HG03025 (cell line): ENCODE measurements at regions not wholly inside any gene's neighbourhood (a gene's known extent, or its start where the extent isn't known, plus 50 kb on each side); places are given as distances from the start of the nearest gene placed in this dataset.

ENCODE experiments used
- ATAC-seq: cut with Tn5 transposase; IDR thresholded peaks from one replicate; pipeline ENCODE4 v1.9.1; 2021; ENCODE audit warnings: mild to moderate bottlenecking, moderate library complexity; ENCODE audit not compliant: unreplicated experiment, low FRiP score

- ATAC-seq, result no peak
Measured at GRCh38 chr7:25619963-25620799, 391.9 kb upstream of the NPVF start.

GRCh38 chr7:25621993-25622392, 393.7 kb upstream of the NPVF start:
- ATAC-seq, result no peak

- ATAC-seq, result no peak
Measured at GRCh38 chr7:25622695-25623094, 394.4 kb upstream of the NPVF start.

GRCh38 chr7:25624051-25624450, 395.8 kb upstream of the NPVF start:
- no peak for ATAC-seq

GRCh38 chr7:25624833-25625232, 396.5 kb upstream of the NPVF start:
- no peak for ATAC-seq

- no peak for ATAC-seq
Measured at GRCh38 chr7:25625306-25625992, 397.2 kb upstream of the NPVF start.

GRCh38 chr7:25626451-25627131, 398.3 kb upstream of the NPVF start:
- ATAC-seq, result no peak

- no peak for ATAC-seq
Measured at GRCh38 chr7:25628446-25628845, 400.2 kb upstream of the NPVF start.

GRCh38 chr7:25632616-25633015, 404.3 kb upstream of the NPVF start:
- no peak for ATAC-seq

- ATAC-seq, result no peak
Measured at GRCh38 chr7:25633426-25634036, 405.2 kb upstream of the NPVF start.

GRCh38 chr7:25636168-25636567, 407.9 kb upstream of the NPVF start:
- no peak for ATAC-seq

GRCh38 chr7:25636871-25637283, 408.6 kb upstream of the NPVF start:
- ATAC-seq, result no peak

- ATAC-seq, result no peak
Measured at GRCh38 chr7:25638068-25638467, 409.8 kb upstream of the NPVF start.

GRCh38 chr7:25638590-25639244, 410.4 kb upstream of the NPVF start:
- ATAC-seq, result no peak

GRCh38 chr7:25642849-25643248, 414.6 kb upstream of the NPVF start:
- ATAC-seq, result no peak

- ATAC-seq, result no peak
Measured at GRCh38 chr7:25643286-25643685, 415.0 kb upstream of the NPVF start.

GRCh38 chr7:25643770-25644394, 415.6 kb upstream of the NPVF start:
- ATAC-seq, result no peak

- ATAC-seq, result no peak
Measured at GRCh38 chr7:25646726-25647413, 418.6 kb upstream of the NPVF start.

- no peak for ATAC-seq
Measured at GRCh38 chr7:25647872-25648271, 419.6 kb upstream of the NPVF start.
